NB4 (cell line): ENCODE measurements at regions not wholly inside any gene's neighbourhood (a gene's known extent, or its start where the extent isn't known, plus 50 kb on each side); places are given as distances from the start of the nearest gene placed in this dataset.

Source experiments
- POLR2A ChIP-seq: IDR thresholded peaks from 2 replicates; pipeline ENCODE4 v1.6.1; 2011; ENCODE audit warnings: mild to moderate bottlenecking; ENCODE audit not compliant: insufficient read length; ENCODE audit errors: extremely low read depth
- TF ChIP-seq, protein P1 (sequence below): IDR thresholded peaks from one replicate; pipeline ENCODE4 v1.5.1; 2012; ENCODE audit warnings: low read depth, low read length
- TF ChIP-seq, protein P2 (sequence below): IDR thresholded peaks from 2 replicates; pipeline ENCODE4 v1.6.1; 2011; ENCODE audit warnings: low read depth, low read length

GRCh38 chr14:40574780-40575179 is 1031.9 kb upstream of the LRFN5 start:
- TF ChIP-seq, protein P1, sequence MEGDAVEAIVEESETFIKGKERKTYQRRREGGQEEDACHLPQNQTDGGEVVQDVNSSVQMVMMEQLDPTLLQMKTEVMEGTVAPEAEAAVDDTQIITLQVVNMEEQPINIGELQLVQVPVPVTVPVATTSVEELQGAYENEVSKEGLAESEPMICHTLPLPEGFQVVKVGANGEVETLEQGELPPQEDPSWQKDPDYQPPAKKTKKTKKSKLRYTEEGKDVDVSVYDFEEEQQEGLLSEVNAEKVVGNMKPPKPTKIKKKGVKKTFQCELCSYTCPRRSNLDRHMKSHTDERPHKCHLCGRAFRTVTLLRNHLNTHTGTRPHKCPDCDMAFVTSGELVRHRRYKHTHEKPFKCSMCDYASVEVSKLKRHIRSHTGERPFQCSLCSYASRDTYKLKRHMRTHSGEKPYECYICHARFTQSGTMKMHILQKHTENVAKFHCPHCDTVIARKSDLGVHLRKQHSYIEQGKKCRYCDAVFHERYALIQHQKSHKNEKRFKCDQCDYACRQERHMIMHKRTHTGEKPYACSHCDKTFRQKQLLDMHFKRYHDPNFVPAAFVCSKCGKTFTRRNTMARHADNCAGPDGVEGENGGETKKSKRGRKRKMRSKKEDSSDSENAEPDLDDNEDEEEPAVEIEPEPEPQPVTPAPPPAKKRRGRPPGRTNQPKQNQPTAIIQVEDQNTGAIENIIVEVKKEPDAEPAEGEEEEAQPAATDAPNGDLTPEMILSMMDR: no peak
- no peak for TF ChIP-seq POLR2A
- TF ChIP-seq, protein P2, sequence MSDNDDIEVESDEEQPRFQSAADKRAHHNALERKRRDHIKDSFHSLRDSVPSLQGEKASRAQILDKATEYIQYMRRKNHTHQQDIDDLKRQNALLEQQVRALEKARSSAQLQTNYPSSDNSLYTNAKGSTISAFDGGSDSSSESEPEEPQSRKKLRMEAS: no peak
